ENCODE measurements at regions not wholly inside any gene's neighbourhood (a gene's known extent, or its start where the extent isn't known, plus 50 kb on each side); places are given as distances from the start of the nearest gene placed in this dataset.

- H3K9me1 ChIP-seq (replicated peaks; ENCODE audit: control insufficient read depth, extremely low read depth, insufficient read depth, low read length), result no peaks in the 10 kb centered on the region
- ChIA-PET CTCF (no interaction called here), POLR2A (no interaction called here)
- no peaks in the 10 kb centered on the region for H3K27me3 ChIP-seq (ENCODE audit: control insufficient read depth in 2 of 2, insufficient read depth in 2 of 2, low read length in 2 of 2)
- no peak overlapping the region for H3K4me3 ChIP-seq (replicated peaks in 1 of 3; ENCODE audit: insufficient read depth in 1 of 3, low read depth in 1 of 3, low read length in 3 of 3)
- H3K9me3 ChIP-seq (replicated peaks; ENCODE audit: control insufficient read depth, insufficient read depth, low read length), result peaks cover 3% of the 10 kb centered on the region
- intact Hi-C loops (cut with micrococcal nuclease), result no loop called here
- no peaks in the 10 kb centered on the region for H3K36me3 ChIP-seq (ENCODE audit: control insufficient read depth in 2 of 2, extremely low read depth in 1 of 2, insufficient read depth in 2 of 2, low read length in 2 of 2)
- TF ChIP-seq GATA2 (IDR thresholded peaks at IDR 0.05; ENCODE audit: insufficient read depth, insufficient read length, low read depth, low read length) (no peak), MYC (IDR thresholded peaks at IDR 0.05; ENCODE audit: low read depth, low read length) (no peak), JUN (IDR thresholded peaks at IDR 0.05; ENCODE audit: borderline replicate concordance, insufficient read depth, insufficient read length, low read depth) (no peak), FOS (IDR thresholded peaks at IDR 0.05; ENCODE audit: borderline replicate concordance, insufficient read depth, low read length) (no peak), CTCF (IDR thresholded peaks at IDR 0.05; ENCODE audit: extremely low read depth in 1 of 2, insufficient read depth in 1 of 2, low read depth in 1 of 2, low read length in 2 of 2) (no peak), POLR2A (IDR thresholded peaks at IDR 0.05; ENCODE audit: low read depth, low read length) (no peak), POLR2AphosphoS5 (IDR thresholded peaks at IDR 0.05; ENCODE audit: insufficient read depth, low read depth, low read length) (no peak)
- H3K79me2 ChIP-seq (ENCODE audit: control insufficient read depth, insufficient read depth, low read length), result no peaks in the 10 kb centered on the region
- FAIRE-seq (no peak), DNase-seq (ENCODE audit: low read depth, low spot score) (no peak)
- no peak overlapping the region for H3K9ac ChIP-seq (replicated peaks; ENCODE audit: extremely low read depth, insufficient read depth, low read length)
- BruUV-seq (replicated peaks), result no TSS peak
- H4K20me1 ChIP-seq (replicated peaks; ENCODE audit: control insufficient read depth, extremely low read depth, insufficient read depth, low read length), result no peaks in the 10 kb centered on the region
- no peak overlapping the region for H3K4me2 ChIP-seq (ENCODE audit: insufficient read depth, low read length)
- no peak overlapping the region for H2AFZ ChIP-seq (ENCODE audit: low read depth, low read length)
- H3K27ac ChIP-seq (ENCODE audit: insufficient read depth, low read depth, low read length), result no peak overlapping the region
- dilution Hi-C loops (cut with MboI; ENCODE audit: extremely low pct_ligation_motif_present, low sequenced_read_pairs), result no loop called here
- no peaks in the 10 kb centered on the region for H3K4me1 ChIP-seq (ENCODE audit: control insufficient read depth, extremely low read depth, insufficient read depth, low read length)
Observed at GRCh38 chr2:14263053-14263452, 369.5 kb upstream of the LRATD1 start.

Measured in endothelial cell of umbilical vein (primary cell).